NCI-H526 (cell line): ENCODE measurements at regions not wholly inside any gene's neighbourhood (a gene's known extent, or its start where the extent isn't known, plus 50 kb on each side); places are given as distances from the start of the nearest gene placed in this dataset.
A peak's percentile ranks its signal among the peaks of the same experiment; 100 is the strongest.
"Not testable (repeated sequence)": the region's sequence is repeated elsewhere in the genome, so short reads cannot be mapped to it uniquely, and the experiment has no call there.

ENCODE experiments used
- DNase-seq, 2 experiments: peaks; one replicate each; lab custom pipeline; 2025; lab: John Stamatoyannopoulos, UW

DNA sequence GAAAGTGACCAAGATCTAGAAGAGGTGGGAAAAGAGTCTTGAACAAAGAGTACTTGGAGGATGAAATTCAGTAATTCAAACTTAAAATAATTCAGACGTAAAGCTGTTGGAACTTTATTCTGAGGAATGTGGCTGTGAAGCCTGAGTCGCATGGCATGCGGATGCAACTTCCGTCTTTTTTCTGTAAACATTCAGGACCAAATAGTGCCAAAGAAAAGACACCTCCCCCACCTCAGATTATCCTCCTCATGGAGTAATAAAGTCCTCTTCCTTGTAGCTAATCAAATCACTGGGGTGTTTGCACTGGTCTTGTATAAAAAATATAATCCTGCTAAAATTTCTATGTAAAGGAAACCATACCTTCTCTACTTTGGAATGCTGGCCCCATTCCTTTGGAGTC, 790.4 kb downstream of the TSN start:
- DNase-seq: no peak

DNA sequence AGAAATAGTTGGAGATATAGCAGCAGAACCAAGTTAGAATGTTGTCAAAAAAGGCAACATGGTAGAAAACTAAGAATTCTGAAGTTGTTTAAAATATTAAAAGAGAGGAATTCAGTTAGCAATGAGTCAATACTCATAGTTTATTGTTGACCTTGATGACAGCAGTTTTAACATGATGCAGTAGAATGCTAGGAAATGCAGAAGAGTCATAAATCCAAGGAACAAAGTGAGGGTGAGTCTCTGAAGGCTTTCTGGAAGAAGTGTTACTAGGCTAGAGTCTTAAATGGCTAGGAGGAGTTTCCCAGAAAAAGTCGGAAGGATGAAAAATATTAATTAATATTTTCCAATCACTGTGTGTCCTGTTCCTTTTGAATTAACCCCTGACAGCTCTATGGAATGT, 807.3 kb downstream of the TSN start:
- DNase-seq: no peak

DNA sequence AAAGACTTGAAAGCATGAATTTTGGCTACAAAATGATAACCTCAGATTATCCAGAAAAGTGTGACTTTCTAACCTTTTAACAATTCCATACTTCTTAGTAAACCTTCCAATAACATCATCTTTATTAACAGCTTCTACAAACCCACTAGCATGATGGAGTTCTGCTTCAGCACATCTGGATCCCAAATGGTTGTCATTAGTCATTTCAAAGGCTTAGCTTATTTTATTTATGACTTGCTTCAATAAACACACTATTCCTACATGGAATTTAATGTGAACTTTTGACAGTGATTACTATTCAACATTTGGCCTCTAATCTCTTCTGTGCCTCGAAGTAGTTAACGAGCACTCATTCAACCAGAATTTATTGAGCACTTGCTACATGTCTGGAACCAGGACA, 808.3 kb downstream of the TSN start:
- no peak for DNase-seq

DNA sequence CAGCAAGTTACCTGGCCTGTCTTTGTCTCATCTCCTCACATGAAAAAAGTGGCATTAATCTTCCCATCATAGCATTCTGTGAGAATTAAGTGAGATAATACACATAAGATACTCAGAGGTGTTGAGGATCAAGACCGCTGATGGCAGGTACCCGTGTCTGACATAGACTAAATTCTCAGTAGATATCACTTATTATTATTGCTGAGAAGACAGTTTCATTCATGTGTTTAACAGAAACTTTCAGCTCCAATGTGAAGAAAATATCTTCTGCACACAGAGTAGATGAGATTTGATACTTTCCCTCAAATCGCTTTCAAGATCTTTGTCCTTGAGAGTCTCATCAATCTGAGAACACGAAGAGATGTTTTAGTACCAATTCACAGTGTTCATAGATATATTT, 809.4 kb downstream of the TSN start:
- no peak for DNase-seq

DNA sequence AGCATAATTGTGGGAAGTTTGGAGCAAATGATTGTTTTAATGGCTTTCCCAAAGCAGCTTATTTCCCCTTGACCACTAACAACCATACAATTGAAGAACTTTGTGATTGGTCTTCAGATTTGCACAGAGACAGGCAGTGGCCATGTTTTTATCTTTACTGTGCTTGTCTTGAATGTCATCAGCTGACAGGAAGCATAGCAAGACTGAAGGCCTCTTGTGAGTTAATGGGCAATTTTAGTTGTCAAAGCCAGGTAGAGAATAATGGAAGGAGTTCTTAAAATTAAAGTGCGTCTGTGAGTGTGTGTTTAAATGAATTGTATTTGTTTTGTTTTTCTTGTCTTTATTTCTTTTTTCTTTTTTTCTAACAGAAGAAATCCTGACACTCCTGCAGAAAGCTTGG, 809.9 kb downstream of the TSN start:
- DNase-seq: no peak

DNA sequence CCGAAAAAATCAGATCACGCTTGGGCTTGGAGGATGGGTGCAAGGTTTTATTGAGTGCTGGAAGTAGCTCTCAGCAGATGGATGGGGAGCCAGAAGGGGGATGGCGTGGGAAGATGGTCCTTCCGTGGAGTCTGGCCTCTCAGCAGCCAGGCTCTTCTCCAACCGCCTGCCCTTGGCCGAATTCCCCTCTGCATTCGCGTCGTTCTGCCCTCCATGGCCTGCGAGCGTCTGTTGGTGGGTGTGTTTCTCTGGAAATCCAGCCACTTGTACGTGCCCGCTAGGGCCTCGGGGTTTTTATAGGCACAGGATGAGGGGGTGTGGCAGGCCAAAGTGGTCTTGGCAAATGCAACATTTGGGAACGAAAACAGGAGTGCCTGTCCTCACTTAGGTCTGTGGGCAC, 815.2 kb downstream of the TSN start:
- no peak for DNase-seq

DNA sequence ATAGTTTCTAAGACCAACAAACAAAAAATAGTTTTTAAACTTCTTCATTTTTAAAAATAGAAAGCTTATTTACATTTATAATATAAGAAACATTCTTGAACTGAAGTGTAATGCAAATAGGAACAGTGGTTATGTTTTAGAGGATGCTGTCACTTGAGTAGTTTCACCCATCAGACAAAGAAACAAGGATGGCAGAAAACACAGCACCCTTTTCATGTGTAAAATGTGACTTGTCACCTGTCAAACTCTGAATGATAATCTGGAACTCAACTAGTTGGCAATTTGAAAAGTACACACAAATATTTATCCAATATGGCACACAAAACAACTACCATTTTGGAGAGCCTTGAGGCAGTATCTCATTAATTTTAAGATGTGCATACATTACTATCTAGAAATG, 816.0 kb downstream of the TSN start:
- DNase-seq: not testable (repeated sequence)

DNA sequence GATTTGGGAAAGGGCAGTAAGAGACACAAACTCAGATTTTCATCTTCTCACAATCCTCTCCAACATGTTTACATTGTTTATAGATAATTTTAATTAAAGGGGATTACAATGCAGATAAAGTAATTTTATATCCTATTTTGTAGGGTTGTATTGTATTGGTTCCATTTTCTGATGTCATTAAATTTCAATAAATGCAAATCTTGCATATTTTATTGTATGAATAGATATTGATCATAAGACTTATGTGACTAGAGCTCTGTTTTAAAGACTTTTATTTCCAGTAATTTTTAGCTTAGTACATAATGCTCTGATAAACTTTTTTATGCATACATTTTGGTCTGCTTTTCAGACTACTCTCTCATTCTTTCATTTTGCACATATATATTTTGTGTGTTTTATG, 819.6 kb downstream of the TSN start:
- no peak for DNase-seq

DNA sequence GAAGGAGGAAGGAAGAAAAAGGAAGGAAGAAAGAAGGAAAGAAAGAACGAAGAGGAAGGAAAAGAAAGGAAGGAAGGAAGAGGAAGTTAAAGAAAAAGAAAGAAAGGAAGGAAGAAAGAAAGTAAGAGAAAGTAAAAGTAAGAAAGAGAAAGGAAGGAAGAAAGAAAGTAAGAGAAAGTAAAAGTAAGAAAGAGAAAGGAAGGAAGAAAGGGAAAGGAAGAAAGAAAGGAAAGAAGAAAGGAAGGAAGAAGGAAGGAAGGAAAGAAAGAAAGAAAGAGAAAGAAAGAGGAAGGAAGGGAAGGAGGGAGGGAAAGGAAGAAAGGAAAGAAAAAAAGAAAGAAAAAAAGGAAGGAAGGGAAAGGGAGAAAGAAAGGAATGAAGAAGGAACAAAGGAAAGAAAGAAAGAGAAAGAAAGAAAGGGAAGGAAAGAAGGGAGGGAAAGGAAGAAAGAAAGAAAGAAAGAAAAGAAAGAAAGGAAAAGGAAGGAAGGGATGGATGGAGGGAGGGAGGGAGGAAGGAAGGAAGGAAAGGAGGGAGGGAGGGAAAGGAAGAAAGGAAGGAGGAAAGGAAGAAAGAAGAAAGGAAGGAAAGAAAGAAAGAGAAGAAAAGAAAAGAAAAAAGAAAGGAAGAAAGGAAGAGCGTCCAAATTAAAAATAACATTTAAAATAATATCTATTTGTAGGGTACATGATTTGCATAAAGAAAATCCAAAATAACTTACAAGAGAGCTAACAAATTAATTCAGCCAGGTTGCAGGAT, 827.9 kb downstream of the TSN start:
- no peak for DNase-seq

DNA sequence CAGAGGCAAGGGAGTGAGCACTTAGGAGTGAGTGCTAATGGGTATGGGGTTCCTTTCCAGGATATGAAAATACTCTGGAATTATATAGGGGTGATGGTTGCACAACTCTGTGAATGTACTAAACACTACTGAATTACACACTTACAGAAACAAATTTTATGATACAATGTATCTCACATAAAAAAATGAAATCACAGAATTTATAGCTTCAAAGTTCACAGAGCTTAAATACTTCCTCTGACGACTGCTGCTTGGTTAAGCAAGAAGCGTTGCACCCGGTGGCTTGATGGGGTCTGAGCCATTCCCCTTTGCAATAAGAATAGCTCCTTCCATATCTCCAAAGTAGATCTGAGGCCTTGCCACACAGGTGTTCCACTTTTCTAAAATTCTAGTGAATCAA, 835.1 kb downstream of the TSN start:
- DNase-seq: no peak

DNA sequence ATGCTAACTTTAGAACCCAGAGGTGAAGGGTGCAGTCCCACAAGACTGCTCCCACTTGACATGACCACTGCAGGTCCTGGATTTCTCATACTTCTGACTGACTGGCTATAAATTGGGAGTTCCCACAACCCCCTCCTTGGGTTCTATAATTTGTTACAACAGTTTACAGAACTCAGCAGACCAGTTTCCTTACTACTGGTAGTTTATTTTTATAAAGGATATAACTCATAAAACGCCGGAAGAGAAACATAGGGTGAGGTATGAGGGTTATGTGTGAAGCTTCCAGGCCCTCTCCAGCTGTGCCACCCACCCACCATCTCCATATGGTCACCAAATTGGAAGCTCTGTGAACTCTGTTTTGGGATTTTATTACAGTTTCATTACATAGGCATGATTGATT, 839.6 kb downstream of the TSN start:
- no peak for DNase-seq

DNA sequence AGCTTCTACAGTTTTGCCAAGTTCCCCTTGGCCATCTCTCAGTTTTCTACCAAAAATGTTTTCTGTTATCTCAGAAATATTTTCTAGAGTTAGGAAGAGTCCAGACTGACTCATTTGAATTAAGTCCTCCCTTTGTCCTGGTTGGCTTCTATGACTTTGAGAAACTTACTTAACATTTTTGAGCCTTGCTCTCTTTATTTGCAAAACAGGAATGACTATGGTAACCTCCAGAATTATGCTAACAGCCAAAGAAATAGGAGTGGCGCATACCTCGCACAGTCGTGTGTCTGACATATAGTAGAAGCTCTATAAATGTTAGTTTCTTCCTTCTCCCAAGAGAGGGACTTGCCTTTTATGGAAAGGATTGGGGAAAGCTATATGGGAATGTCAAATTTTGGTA, 841.1 kb downstream of the TSN start:
- no peak for DNase-seq

DNA sequence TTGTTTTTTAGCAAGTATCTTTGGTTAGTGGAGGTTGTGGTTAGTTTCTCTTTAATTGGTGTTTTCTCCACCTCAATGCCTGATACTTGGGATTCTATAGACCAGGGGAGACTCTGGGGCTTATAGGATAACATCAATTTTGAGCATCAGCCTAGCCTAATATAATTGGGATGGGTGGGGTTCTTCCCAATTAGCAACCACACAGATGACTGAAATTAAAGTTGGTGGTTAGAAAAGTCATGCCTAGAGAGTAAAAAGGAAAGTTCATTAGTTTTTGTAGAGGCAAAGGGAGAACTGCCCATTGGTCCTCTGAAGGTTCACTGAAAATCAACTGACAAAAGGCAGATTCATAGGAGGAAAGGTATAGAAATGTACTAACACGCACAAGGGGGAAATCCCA, 843.3 kb downstream of the TSN start:
- no peak for DNase-seq

DNA sequence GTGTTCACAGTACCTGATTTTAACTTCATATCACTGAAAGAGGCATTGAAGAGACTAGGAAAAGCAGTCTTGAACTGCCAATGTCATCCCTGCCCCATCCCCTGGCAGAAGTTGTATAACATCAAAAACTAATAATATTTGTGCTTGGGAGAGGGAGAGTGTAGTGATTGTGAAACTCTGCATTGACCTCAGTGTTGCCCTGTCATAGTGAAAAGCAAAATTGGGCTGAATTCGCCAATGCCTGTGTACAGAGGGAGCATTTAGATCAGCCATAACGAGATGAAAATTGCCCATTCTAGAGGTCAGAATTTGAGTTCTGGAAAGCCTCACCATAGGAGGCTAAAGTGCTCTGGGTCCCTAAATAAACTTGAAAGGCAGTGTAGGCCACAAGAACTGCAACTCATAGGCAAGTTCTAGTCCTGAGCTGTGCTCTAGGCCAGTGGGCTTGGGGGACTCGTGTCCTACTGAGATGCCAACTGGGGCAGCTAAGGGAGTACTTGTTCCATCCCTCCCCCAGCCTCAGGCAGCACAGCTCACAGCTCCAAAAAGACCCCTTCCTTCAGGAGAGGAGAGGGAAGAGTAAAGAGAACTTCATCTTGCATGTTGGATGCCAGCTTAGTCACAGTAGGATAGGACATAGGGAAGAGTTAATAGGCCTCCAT, 855.6 kb downstream of the TSN start:
- no peak for DNase-seq

DNA sequence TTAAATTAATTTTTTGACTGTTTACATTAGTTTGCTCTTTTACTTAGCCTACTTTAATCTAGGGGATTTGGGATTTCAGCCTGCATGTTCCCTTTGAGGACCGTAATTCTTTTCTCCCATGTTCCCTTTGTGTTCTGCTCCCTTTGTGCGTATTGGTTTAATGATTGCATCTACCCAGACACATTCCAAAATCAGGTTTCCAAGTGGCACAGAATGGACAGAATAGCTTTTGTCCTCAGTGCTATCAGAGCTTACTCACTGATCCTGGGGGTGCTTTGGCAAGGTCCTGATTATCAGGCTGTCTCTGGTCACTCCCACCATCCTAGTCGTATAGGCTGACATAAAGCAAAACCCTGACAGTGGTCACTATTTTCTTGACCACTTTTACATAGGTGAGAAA, 867.5 kb downstream of the TSN start:
- DNase-seq: no peak

DNA sequence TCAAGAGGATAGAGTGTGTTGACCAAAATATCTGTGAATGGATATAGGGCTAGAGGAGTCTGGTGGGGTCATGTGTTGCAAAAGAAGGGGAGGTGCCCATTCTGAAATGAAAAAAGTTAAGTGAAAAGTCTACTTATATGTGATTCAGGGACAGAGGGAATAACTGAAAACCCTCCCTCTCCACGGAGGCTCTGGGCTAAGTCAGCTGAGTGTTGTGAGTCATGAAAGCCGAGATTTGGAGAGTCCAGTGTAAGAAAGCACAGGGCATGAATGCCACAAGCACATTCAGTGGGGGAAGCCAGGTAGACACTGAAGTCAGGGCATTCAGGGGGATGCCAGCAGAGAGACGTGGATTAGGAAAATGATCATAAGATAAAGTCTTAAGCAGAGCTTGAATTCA, 871.9 kb downstream of the TSN start:
- DNase-seq: no peak

DNA sequence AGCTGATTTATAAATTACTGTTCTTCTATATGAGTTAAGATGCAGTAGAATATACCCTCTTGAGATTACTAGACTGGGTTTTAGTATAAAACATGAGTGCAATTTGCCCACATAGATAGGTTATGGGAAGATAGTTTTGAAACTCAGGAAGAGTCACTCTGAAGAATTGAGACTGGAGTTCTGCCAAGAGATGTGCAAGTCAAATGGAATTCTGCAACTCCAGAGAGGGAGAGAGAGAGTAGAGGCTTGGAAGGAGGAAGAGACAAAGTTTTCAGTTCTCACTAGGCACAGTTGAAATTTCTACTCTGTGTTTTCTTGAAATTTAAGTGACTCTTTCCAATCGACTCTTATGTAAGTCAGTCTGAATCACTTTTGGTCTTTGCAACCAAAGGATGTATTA, 878.8 kb downstream of the TSN start:
- no peak for DNase-seq

DNA sequence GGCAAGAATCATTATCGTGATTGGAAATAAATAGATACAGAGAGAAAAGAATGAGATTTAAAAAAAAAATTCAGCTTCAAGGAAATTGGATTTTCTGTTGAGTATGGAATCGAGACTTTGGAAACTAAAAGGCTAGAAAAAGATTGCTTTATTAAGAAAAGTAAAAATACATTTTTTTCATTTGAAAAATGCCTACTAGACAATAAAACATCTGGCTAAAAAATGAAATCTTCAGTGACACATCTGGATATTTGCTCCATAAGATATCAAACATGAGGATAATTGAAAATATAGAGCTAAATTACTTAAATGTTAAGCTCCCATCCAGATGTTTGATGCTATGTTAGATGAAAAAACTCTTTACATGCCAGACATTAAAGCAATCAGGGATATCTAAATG, 879.5 kb downstream of the TSN start:
- DNase-seq: no peak

DNA sequence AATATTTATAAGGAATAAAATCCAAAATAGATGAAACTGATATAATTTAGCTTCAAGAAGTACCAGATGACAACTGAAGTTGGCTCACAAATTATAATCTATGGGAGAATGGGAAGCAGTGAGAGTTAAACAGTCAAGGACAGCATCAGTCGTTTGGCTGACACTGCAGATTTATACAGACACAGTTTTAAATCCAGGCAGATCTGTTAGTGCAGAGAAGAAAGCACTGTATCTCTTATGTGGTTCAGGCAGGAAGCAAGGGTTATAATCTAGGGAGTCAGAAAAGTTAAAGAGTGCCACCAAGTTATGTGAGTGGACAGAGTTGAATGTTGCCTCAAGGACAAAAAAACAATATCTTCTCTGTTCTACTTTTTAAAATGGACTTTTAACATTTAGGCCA, 880.2 kb downstream of the TSN start:
- DNase-seq: no peak

DNA sequence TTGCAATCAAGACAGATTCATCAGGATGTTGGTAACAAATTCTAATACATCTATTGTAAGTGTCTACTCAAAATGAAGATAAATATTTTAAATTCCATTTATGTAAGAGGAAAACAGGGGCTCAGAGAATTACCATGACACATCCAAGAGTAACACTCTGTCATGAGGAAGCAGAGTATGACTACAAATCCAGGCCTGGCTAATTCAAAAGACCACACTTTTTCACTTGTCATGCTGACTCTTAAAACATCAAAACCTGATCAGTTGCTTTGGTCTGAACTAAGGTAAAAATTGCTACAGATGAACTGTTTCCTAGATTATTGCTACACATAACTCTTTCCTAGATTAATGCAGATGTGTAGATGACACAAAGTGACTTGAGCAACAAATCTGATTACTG, 880.6 kb downstream of the TSN start:
- DNase-seq: no peak

DNA sequence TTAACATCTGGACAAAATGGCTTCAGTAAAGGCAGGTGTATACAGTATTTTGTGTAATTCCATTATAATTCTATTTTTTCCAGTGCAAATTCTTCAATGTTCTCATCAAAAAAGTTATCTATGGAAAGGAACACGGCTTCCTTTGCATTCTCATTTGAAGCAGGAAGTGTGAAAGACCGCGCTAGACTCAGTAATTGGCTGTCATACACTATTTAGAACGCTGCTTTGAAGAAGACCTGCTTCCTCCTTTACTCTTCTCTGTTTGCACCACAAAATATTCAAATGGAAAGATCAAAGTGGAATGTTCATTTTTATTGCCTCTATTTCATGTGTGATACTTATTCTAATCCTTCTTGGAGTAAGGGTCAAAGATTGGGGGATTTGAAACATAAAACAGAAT, 883.7 kb downstream of the TSN start:
- DNase-seq: no peak

DNA sequence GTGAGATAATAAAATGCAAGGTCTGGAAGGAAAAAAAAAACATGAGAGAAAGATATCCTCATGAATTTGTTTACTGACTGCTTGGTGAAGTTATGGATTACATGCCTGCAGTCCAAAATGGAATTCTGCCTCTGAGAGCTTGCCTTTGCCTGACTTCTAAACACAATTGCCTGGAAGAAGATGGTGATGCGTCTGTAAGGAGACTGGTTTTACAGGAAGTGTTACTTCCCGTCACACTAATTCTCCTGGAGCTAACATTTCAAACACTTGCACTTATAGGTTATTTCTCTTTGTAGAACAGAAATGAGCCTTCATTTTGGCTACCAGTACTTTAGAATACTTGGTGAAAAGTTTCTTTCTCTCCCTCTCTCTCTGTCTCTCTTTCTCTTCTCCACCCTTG, 884.3 kb downstream of the TSN start:
- no peak for DNase-seq

DNA sequence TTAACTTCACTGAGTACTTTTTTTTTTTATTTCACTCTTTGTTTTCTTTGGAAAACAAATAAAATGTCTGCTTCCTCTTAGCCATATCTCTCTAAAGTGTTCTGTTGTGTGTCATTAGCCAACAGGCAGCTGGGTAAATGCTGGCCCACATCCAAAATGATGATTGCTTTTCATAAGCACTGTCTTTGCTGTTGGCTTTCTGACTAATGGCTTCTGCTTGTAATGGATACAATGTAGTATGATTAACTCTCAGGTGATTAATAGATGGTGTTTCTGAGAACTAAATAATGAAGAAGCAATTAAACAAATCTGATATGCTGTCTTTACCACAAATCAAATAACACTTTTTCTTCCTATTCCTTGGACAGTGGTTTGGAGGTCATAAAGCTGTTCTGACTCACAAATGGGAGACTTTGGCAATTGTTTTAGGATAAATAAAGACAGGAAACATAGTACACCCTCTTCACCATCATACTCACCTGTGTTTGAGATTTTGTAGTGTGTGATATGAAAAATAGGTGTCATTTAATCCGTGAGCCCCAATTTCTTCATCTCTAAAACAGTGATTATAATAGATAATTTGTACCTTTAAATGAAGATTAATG, 888.4 kb downstream of the TSN start:
- peak in 1 of 2 experiments; percentile 5 for DNase-seq

DNA sequence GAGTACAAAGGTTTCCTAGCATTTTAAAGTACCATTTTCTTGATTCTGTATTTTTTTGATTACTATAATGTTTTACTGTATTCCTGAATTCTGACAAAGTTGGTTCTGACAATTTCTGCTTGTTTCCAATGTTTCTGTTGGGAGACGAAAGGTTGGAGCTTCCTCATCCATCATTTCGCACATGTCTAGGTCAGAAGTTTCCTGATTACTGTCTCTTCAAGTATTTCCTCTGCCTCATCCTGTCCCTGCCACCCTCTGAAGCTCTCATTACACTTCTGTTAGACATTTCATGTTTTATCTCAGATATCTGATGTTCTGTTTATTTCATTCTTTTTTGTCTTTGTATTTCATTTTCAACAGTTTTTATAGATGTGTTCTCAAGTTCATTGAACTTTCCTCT, 895.8 kb downstream of the TSN start:
- no peak for DNase-seq
